PC-3 (cell line): ENCODE measurements at regions not wholly inside any gene's neighbourhood (a gene's known extent, or its start where the extent isn't known, plus 50 kb on each side); places are given as distances from the start of the nearest gene placed in this dataset.

Experiments used
- EZH2 ChIP-seq: fragments of 300-600 bp; sonication (generic); IDR thresholded peaks from one replicate; pipeline ENCODE4 v1.6.1; 2017; ENCODE audit warnings: antibody characterized with exemption, mild to moderate bottlenecking, low read length; ENCODE audit not compliant: unreplicated experiment
- TF ChIP-seq, protein P1 (sequence below): fragments of 300-600 bp; sonication (generic); conservative IDR thresholded peaks from 2 replicates; pipeline ENCODE4 v1.5.1; 2017; ENCODE audit warnings: antibody characterized with exemption, low read depth, mild to moderate bottlenecking, low read length

DNA sequence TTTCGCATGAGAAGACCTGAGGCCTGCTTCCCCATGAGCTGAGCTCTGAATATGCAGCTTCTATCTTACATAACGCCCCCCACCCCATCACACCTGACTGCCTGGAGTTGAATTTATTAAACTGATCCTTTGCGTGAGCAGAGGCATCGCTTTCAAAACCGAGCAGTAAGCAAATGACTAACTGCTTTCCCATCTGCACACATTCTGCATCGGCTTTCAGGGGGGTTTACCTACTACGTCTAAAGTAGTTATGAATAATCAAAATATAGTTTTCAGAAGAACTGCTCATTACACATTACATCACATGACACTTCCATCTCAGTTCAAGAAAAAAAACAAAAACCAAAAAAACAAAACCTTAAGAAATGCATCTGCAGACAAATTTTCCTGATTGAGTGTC, 54.7 kb upstream of the EGR2 start:
- TF ChIP-seq, protein P1, sequence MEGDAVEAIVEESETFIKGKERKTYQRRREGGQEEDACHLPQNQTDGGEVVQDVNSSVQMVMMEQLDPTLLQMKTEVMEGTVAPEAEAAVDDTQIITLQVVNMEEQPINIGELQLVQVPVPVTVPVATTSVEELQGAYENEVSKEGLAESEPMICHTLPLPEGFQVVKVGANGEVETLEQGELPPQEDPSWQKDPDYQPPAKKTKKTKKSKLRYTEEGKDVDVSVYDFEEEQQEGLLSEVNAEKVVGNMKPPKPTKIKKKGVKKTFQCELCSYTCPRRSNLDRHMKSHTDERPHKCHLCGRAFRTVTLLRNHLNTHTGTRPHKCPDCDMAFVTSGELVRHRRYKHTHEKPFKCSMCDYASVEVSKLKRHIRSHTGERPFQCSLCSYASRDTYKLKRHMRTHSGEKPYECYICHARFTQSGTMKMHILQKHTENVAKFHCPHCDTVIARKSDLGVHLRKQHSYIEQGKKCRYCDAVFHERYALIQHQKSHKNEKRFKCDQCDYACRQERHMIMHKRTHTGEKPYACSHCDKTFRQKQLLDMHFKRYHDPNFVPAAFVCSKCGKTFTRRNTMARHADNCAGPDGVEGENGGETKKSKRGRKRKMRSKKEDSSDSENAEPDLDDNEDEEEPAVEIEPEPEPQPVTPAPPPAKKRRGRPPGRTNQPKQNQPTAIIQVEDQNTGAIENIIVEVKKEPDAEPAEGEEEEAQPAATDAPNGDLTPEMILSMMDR, result no peak
- TF ChIP-seq EZH2, result no peak
